ENCODE measurements at regions not wholly inside any gene's neighbourhood (a gene's known extent, or its start where the extent isn't known, plus 50 kb on each side); places are given as distances from the start of the nearest gene placed in this dataset.
"Not testable (repeated sequence)": the region's sequence is repeated elsewhere in the genome, so short reads cannot be mapped to it uniquely, and the experiment has no call there.

GRCh38 chr7:20532890-20533289 is 82.6 kb upstream of the ABCB5 start:
- Mint-ChIP-seq H3K4me1 (no peaks in the 10 kb centered on the region), H3K9me3 (peaks cover 0 to 3% (median 0%) of the 10 kb centered on the region in 5 donors), H3K4me3 (no peak overlapping the region), H3K27ac (no peak overlapping the region), H3K27me3 (no peaks in the 10 kb centered on the region), H3K36me3 (no peaks in the 10 kb centered on the region)
- Histone ChIP-seq H3K4me3 (ENCODE audit: low read length) (no peak overlapping the region), H3K9me3 (ENCODE audit: low read length) (no peaks in the 10 kb centered on the region), H3K36me3 (ENCODE audit: insufficient read depth, low read length) (no peaks in the 10 kb centered on the region), H3K27me3 (ENCODE audit: insufficient read depth, low read length, poor library complexity, severe bottlenecking) (no peaks in the 10 kb centered on the region), H3K4me1 (ENCODE audit: insufficient read depth, low read length) (no peaks in the 10 kb centered on the region), H3K27ac (ENCODE audit: low read depth, low read length) (no peak overlapping the region)
- no peak for DNase-seq
- POLR2A ChIA-PET = no interaction called here
- CTCF ChIA-PET = no interaction called here

DNA sequence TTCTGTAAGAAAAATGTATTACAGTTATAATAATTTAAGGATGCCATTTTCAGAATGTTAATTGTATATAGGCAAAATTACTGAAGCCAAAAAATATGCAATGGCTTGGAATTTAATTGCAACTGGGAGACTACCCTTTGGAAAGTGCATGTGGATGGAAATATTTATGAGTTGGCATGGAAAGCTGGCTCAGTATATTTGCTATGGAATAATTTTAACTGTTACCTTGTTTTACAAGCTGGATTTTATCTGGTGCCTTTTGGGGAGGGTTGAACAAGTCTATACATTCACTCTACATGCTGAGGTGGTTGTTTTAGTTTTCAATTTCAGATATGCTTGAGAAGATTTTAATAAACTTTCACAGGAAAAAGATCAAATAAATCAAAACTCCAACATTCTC is 80.9 kb upstream of the ABCB5 start:
- Histone ChIP-seq H3K27me3 (ENCODE audit: insufficient read depth, low read length, poor library complexity, severe bottlenecking) (no peaks in the 10 kb centered on the region), H3K36me3 (ENCODE audit: insufficient read depth, low read length) (no peaks in the 10 kb centered on the region)

GRCh38 chr7:20535541-20535940 is 79.9 kb upstream of the ABCB5 start:
- no peak overlapping the region for H3K27ac ChIP-seq (ENCODE audit: low read depth, low read length)
- H3K9me3 ChIP-seq (ENCODE audit: low read length) = no peaks in the 10 kb centered on the region
- Mint-ChIP-seq H3K9me3 (peaks cover under 1 to 9% (median 4%) of the 10 kb centered on the region in 5 donors), H3K4me3 (no peak overlapping the region), H3K4me1 (no peaks in the 10 kb centered on the region), H3K36me3 (no peaks in the 10 kb centered on the region), H3K27me3 (no peaks in the 10 kb centered on the region), H3K27ac (no peak overlapping the region)
- POLR2A ChIA-PET = no interaction called here
- H3K4me3 ChIP-seq (ENCODE audit: low read length) = no peak overlapping the region
- CTCF ChIA-PET = no interaction called here
- H3K4me1 ChIP-seq (ENCODE audit: insufficient read depth, low read length) = no peaks in the 10 kb centered on the region
- no peak for DNase-seq
- H3K27me3 ChIP-seq (ENCODE audit: insufficient read depth, low read length, poor library complexity, severe bottlenecking) = no peaks in the 10 kb centered on the region
- no peaks in the 10 kb centered on the region for H3K36me3 ChIP-seq (ENCODE audit: insufficient read depth, low read length)

More for the DNA sequence above, 80.9 kb upstream of the ABCB5 start:
- Mint-ChIP-seq H3K36me3 (no peaks in the 10 kb centered on the region), H3K4me3 (no peak overlapping the region), H3K4me1 (no peaks in the 10 kb centered on the region), H3K27ac (no peak overlapping the region), H3K9me3 (peaks cover 0 to 2% (median 0%) of the 10 kb centered on the region in 5 donors), H3K27me3 (no peaks in the 10 kb centered on the region)
- H3K9me3 ChIP-seq (ENCODE audit: low read length) = no peaks in the 10 kb centered on the region
- no peak overlapping the region for H3K27ac ChIP-seq (ENCODE audit: low read depth, low read length)
- H3K4me1 ChIP-seq (ENCODE audit: insufficient read depth, low read length) = no peaks in the 10 kb centered on the region
- H3K4me3 ChIP-seq (ENCODE audit: low read length) = no peak overlapping the region
- ChIA-PET CTCF (no interaction called here), POLR2A (no interaction called here)
- DNase-seq = no peak

DNA sequence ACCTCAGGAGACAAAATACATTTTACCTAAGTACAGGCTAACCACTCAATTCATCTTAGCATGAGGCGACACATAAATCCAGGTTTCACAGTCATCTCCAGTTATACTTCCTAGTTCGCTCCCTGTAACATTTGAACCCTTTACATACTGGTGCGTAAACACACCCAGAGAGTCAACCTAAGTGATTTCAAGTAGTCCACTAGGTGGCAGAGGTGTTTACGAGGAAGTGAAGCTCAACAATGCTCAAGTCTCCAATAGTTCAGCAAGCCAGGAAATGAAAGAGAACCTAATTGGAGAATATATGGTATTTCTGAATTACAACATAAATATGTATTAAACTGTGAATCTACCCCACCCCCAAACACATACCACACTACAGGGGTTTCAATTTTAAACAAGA is 76.3 kb upstream of the ABCB5 start:
- no peak for DNase-seq
- Histone ChIP-seq H3K9me3 (ENCODE audit: low read length) (no peaks in the 10 kb centered on the region), H3K4me3 (ENCODE audit: low read length) (no peak overlapping the region), H3K36me3 (ENCODE audit: insufficient read depth, low read length) (no peaks in the 10 kb centered on the region), H3K27me3 (ENCODE audit: insufficient read depth, low read length, poor library complexity, severe bottlenecking) (no peaks in the 10 kb centered on the region), H3K27ac (ENCODE audit: low read depth, low read length) (no peak overlapping the region), H3K4me1 (ENCODE audit: insufficient read depth, low read length) (no peaks in the 10 kb centered on the region)
- no peaks in the 10 kb centered on the region for H3K27me3 Mint-ChIP-seq
- ChIA-PET POLR2A (no interaction called here), CTCF (no interaction called here)
- H3K4me1 Mint-ChIP-seq = no peaks in the 10 kb centered on the region
- no peaks in the 10 kb centered on the region for H3K36me3 Mint-ChIP-seq
- no peak overlapping the region for H3K27ac Mint-ChIP-seq
- H3K9me3 Mint-ChIP-seq = peaks cover 2 to 10% (median 5%) of the 10 kb centered on the region in 5 donors
- no peak overlapping the region for H3K4me3 Mint-ChIP-seq

- Mint-ChIP-seq H3K9me3 (peaks cover 2 to 10% (median 5%) of the 10 kb centered on the region in 5 donors), H3K4me1 (no peaks in the 10 kb centered on the region), H3K36me3 (no peaks in the 10 kb centered on the region), H3K27me3 (peaks cover 0 to 1% of the 10 kb centered on the region in 2 donors), H3K27ac (no peak overlapping the region), H3K4me3 (no peak overlapping the region)
- POLR2A ChIA-PET = no interaction called here
- CTCF ChIA-PET = no interaction called here
- H3K36me3 ChIP-seq (ENCODE audit: insufficient read depth, low read length) = no peaks in the 10 kb centered on the region
- no peaks in the 10 kb centered on the region for H3K9me3 ChIP-seq (ENCODE audit: low read length)
- H3K4me3 ChIP-seq (ENCODE audit: low read length) = no peak overlapping the region
- no peak overlapping the region for H3K27ac ChIP-seq (ENCODE audit: low read depth, low read length)
- no peak for DNase-seq
- no peaks in the 10 kb centered on the region for H3K27me3 ChIP-seq (ENCODE audit: insufficient read depth, low read length, poor library complexity, severe bottlenecking)
- H3K4me1 ChIP-seq (ENCODE audit: insufficient read depth, low read length) = no peaks in the 10 kb centered on the region
Measured at GRCh38 chr7:20541608-20542349, 73.7 kb upstream of the ABCB5 start.

DNA sequence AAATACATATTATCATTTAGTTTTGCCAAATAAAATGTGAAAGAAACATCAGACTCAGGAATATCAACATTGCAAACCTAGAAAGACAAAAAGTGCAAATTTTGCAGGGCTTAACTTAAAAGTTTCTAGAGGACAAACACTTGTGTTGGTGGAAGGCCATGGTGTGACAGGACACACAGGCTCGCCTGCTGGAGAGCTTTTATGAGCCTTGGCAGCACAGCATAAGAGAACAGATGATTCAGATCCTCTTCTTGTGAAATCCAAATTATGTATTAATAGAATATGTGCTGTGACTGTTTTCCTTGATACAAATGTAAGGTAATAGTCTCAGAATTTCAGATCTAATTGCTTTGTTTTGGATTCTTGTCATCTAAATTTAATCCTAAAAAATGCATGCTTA is 72.9 kb upstream of the ABCB5 start:
- Mint-ChIP-seq H3K27ac (no peak overlapping the region), H3K4me3 (no peak overlapping the region), H3K36me3 (no peaks in the 10 kb centered on the region), H3K4me1 (no peaks in the 10 kb centered on the region), H3K9me3 (peaks cover 2 to 9% (median 7%) of the 10 kb centered on the region in 5 donors), H3K27me3 (peaks cover 0 to 2% of the 10 kb centered on the region in 2 donors)
- ChIA-PET POLR2A (no interaction called here), CTCF (no interaction called here)
- Histone ChIP-seq H3K4me1 (ENCODE audit: insufficient read depth, low read length) (no peaks in the 10 kb centered on the region), H3K27ac (ENCODE audit: low read depth, low read length) (no peak overlapping the region), H3K36me3 (ENCODE audit: insufficient read depth, low read length) (no peaks in the 10 kb centered on the region), H3K27me3 (ENCODE audit: insufficient read depth, low read length, poor library complexity, severe bottlenecking) (no peaks in the 10 kb centered on the region), H3K9me3 (ENCODE audit: low read length) (no peaks in the 10 kb centered on the region), H3K4me3 (ENCODE audit: low read length) (no peak overlapping the region)
- no peak for DNase-seq

DNA sequence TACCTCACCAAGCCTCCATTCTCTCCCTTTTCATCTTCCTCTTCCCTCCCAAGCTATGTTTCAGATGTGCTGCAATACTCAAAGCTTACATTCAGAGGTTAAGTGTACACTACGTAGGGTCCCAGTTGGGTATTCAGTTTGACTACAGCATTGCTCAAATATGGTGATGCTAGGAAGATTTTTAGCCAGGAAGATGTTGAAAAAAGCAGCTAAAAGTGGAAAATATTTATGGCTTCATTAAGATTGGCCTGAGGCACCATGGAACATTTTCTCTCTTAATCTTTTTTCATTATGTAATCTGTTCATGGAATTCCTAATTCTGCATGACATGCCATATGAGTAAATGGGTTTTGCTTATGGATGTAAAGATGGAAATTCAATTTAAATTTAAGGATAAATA is 72.0 kb upstream of the ABCB5 start:
- Mint-ChIP-seq H3K27me3 (peaks cover 0 to 2% of the 10 kb centered on the region in 2 donors), H3K27ac (no peak overlapping the region), H3K4me1 (no peaks in the 10 kb centered on the region), H3K9me3 (peaks cover 2 to 9% (median 7%) of the 10 kb centered on the region in 5 donors), H3K4me3 (no peak overlapping the region), H3K36me3 (no peaks in the 10 kb centered on the region)
- Histone ChIP-seq H3K27me3 (ENCODE audit: insufficient read depth, low read length, poor library complexity, severe bottlenecking) (no peaks in the 10 kb centered on the region), H3K9me3 (ENCODE audit: low read length) (no peaks in the 10 kb centered on the region), H3K27ac (ENCODE audit: low read depth, low read length) (no peak overlapping the region), H3K36me3 (ENCODE audit: insufficient read depth, low read length) (no peaks in the 10 kb centered on the region), H3K4me3 (ENCODE audit: low read length) (no peak overlapping the region), H3K4me1 (ENCODE audit: insufficient read depth, low read length) (no peaks in the 10 kb centered on the region)
- POLR2A ChIA-PET = no interaction called here
- CTCF ChIA-PET = no interaction called here
- DNase-seq = no peak

- H3K9me3 Mint-ChIP-seq = peaks cover under 1 to 7% (median 4%) of the 10 kb centered on the region in 5 donors
- Histone ChIP-seq H3K4me3 (ENCODE audit: low read length) (no peak overlapping the region), H3K27ac (ENCODE audit: low read depth, low read length) (no peak overlapping the region), H3K27me3 (ENCODE audit: insufficient read depth, low read length, poor library complexity, severe bottlenecking) (no peaks in the 10 kb centered on the region), H3K9me3 (ENCODE audit: low read length) (no peaks in the 10 kb centered on the region), H3K36me3 (ENCODE audit: insufficient read depth, low read length) (no peaks in the 10 kb centered on the region), H3K4me1 (ENCODE audit: insufficient read depth, low read length) (no peaks in the 10 kb centered on the region)
- no peaks in the 10 kb centered on the region for H3K4me1 Mint-ChIP-seq
- no peak for DNase-seq
- ChIA-PET POLR2A (no interaction called here), CTCF (no interaction called here)
- no peaks in the 10 kb centered on the region for H3K36me3 Mint-ChIP-seq
- H3K27me3 Mint-ChIP-seq = peaks cover 0 to 2% of the 10 kb centered on the region in 2 donors
- H3K4me3 Mint-ChIP-seq = no peak overlapping the region
- no peak overlapping the region for H3K27ac Mint-ChIP-seq
Measured at GRCh38 chr7:20545016-20545415, 70.5 kb upstream of the ABCB5 start.

DNA sequence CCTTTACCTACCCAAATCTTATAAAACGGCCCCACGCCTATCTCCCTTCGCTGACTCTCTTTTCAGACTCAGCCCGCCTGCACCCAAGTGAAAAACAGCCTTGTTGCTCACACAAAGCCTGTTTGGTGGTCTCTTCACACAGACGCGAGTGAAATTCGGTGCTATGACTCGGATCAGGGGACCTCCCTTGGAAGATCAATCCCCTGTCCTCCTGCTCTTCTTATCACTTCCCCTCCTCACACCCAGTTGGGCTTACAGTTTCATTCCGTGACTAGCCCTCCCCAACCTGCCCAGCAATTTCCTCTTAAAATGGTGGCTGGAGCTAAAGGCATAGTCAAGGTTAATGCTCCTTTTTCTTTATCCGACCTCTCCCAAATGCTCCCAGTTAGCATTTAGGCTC is 68.5 kb upstream of the ABCB5 start:
- H3K36me3 Mint-ChIP-seq; CTCF ChIA-PET; H3K27ac ChIP-seq (ENCODE audit: low read depth, low read length); H3K27me3 Mint-ChIP-seq; H3K27me3 ChIP-seq (ENCODE audit: insufficient read depth, low read length, poor library complexity, severe bottlenecking); POLR2A ChIA-PET; H3K9me3 Mint-ChIP-seq; H3K27ac Mint-ChIP-seq; H3K4me1 ChIP-seq (ENCODE audit: insufficient read depth, low read length); H3K4me3 Mint-ChIP-seq; H3K4me1 Mint-ChIP-seq; H3K9me3 ChIP-seq (ENCODE audit: low read length); DNase-seq; H3K4me3 ChIP-seq (ENCODE audit: low read length); H3K36me3 ChIP-seq (ENCODE audit: insufficient read depth, low read length): not testable (repeated sequence)
